ENCODE measurements at regions not wholly inside any gene's neighbourhood (a gene's known extent, or its start where the extent isn't known, plus 50 kb on each side); places are given as distances from the start of the nearest gene placed in this dataset.
"Not testable (repeated sequence)": the region's sequence is repeated elsewhere in the genome, so short reads cannot be mapped to it uniquely, and the experiment has no call there.

DNA sequence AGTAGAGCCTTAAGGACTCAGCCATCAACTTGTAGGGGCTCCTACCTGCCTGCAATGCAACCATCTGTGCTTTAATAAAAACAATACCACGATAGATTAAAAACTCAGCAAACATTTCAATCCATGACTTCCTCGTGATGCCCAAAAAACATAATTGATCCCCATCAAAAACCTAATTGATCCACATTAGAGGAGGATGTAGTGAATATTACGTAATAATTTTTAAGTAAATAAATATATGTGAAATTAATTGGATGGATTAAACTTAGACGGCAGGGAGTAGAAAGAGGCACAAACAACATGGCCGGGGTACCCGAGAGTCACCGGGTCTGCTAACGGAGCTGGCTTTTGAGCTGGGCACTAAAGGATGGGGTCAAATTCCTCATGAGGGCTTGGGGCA, 87.3 kb downstream of the ARL4C start:
- DNase-seq (ENCODE audit: low read depth in 2 of 2, low spot score in 1 of 2), result no peak

GRCh38 chr2:234406085-234406484, 90.8 kb downstream of the ARL4C start:
- no peak for DNase-seq (ENCODE audit: low read depth in 2 of 2, low spot score in 1 of 2)

DNA sequence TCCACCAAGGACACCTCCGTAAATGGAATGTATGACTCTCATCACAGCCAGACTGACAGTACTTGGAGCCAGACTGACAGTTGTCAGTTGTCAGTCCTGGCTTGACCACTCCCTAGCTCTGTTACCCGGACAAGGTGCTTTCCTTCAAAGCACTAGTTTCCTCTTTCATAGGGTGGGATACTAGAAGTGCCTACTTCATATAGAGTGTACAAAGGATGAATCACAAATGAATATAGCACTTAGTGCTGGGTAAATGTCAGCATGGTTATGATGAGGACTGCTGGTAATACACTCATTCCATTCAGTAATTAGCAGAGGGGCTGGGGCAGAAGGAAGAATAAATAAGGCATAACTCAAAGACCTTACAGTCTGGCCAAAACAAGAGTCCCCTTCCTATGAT, 91.4 kb downstream of the ARL4C start:
- no peak for DNase-seq (ENCODE audit: low read depth in 2 of 2, low spot score in 1 of 2)

GRCh38 chr2:234404957-234405356, 91.9 kb downstream of the ARL4C start:
- no peak for DNase-seq (ENCODE audit: low read depth in 2 of 2, low spot score in 1 of 2)

DNA sequence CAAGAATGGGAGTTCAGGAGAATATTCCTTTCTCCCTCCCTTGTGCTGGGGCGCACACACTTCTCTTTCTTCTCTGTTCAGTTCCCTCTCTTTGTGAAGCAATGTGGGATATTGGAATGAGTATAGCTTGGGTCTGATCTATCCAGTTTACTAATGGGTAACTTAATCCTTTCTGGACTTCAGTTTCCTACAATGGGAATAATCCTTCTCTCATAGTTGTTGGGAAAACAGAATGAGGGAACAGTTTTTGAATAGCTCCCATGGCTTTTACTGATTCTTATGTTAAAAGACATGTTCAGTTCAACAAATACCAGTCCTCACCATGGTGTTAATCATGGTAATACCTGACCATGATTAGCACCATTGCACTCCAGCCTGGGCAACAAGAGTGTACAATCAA, 93.1 kb downstream of the ARL4C start:
- DNase-seq (ENCODE audit: low read depth in 2 of 2, low spot score in 1 of 2), result no peak

GRCh38 chr2:234403074-234403473, 93.8 kb downstream of the ARL4C start:
- DNase-seq (ENCODE audit: low read depth in 2 of 2, low spot score in 1 of 2), result no peak

DNA sequence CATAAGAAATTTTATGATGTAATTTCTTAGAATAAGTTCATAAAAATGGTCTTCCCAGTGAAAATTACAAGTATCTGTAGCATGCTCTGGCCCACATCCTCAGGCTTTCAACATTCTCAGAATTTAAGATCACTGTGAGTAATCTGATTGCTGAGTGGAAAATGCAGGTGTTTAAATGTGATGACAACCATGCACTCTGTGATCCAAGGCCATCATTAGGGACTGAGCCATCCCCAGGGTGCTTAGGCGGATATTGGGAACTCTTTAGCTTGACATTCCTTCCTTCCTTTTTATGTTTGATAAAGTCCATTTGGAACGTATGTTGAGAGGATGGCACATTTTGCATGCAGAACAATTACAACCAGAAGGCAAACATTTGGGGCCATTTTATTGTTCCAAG, 95.5 kb downstream of the ARL4C start:
- DNase-seq (ENCODE audit: low read depth in 2 of 2, low spot score in 1 of 2), result no peak

- no peak for DNase-seq (ENCODE audit: low read depth in 2 of 2, low spot score in 1 of 2)
These were observed 97.2 kb downstream of the ARL4C start for GRCh38 chr2:234399451-234400246.

- no peak for DNase-seq (ENCODE audit: low read depth in 2 of 2, low spot score in 1 of 2)
These were observed 98.3 kb downstream of the ARL4C start for GRCh38 chr2:234398531-234398930.

GRCh38 chr2:234395891-234396420, 100.9 kb downstream of the ARL4C start:
- DNase-seq (ENCODE audit: low read depth in 2 of 2, low spot score in 1 of 2), result no peak

- no peak for DNase-seq (ENCODE audit: low read depth in 2 of 2, low spot score in 1 of 2)
These were observed 102.4 kb downstream of the ARL4C start for GRCh38 chr2:234394450-234394849.

GRCh38 chr2:234393354-234393753, 103.5 kb downstream of the ARL4C start:
- DNase-seq (ENCODE audit: low read depth in 2 of 2, low spot score in 1 of 2), result no peak

GRCh38 chr2:234392041-234392615, 104.8 kb downstream of the ARL4C start:
- DNase-seq (ENCODE audit: low read depth in 2 of 2, low spot score in 1 of 2), result no peak

DNA sequence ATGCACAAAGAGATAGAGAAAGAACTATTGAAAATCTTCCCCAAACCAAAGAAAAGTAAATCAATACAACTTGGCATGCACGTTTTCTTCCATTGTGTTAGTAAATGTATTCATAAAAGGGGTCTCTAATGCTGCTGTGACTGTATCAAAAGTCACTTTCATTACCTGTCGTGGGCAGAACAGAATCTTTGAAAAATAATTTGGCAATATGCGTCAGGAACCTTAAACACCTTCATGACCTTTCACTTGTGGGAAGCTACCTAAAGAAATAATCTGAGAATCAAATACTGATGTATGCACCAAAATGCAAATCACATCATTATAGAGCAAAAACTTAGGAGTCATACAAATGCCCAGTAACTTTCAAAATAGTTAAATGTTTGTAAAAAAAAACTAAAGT, 105.3 kb downstream of the ARL4C start:
- no peak for DNase-seq (ENCODE audit: low read depth in 2 of 2, low spot score in 1 of 2)

DNA sequence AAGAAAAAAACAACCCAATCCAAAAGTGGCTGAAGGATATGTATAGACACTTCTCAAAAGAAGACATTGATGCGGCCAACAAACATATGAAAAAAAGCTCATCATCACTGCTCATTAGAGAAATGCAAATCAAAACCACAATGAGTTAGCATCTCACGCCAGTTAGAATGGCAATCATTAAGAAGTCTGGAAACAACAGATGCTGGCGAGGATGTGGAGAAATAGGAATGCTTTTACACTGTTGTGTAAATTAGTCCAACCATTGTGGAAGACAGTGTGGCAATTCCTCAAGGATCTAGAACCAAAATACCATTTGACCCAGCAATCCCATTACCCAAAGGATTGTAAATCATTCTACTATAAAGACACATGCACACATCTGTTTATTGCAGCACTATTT, 107.2 kb downstream of the ARL4C start:
- DNase-seq (ENCODE audit: low read depth in 2 of 2, low spot score in 1 of 2), result not testable (repeated sequence)

- no peak for DNase-seq (ENCODE audit: low read depth in 2 of 2, low spot score in 1 of 2)
These were observed 108.3 kb downstream of the ARL4C start for GRCh38 chr2:234388591-234388990.

- DNase-seq (ENCODE audit: low read depth in 2 of 2, low spot score in 1 of 2), result no peak
These were observed 109.9 kb downstream of the ARL4C start for GRCh38 chr2:234386971-234387370.

DNA sequence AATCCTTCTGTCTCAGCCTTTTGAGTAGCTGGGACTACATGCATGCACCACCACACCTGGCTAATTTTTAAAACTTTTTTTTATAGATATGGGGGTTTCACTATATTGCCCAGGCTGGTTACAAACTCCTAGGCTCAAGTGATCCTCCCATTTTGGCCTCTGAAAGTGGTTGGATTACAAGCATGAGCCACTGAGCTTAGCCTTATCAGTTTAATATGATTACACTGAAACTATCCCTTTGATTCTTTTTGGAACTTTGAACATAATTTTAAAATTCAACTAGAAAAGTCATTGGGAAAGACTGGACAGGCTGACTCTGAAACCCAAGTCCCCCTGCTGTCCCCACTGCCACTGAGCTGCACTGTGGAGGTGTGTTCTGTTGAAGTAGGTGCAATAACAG, 114.8 kb downstream of the ARL4C start:
- no peak for DNase-seq (ENCODE audit: low read depth in 2 of 2, low spot score in 1 of 2)

DNA sequence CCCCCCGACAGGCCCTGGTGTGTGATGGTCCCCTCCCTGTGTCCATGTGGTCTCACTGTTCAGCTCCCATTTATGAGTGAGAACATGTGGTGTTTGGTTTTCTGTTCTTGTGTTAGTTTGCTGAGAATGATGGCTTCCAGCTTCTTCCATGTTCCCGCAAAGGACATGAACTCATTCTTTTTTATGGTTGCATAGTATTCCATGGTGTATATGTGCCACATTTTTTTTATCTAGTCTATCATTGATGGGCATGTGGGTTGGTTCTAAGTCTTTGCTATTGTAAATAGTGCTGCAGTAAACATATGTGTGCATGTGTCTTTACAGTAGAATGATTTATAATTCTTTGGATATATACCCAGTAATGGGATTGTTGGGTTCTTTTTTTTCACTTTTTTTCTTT, 117.9 kb downstream of the ARL4C start:
- DNase-seq (ENCODE audit: low read depth in 2 of 2, low spot score in 1 of 2), result not testable (repeated sequence)

DNA sequence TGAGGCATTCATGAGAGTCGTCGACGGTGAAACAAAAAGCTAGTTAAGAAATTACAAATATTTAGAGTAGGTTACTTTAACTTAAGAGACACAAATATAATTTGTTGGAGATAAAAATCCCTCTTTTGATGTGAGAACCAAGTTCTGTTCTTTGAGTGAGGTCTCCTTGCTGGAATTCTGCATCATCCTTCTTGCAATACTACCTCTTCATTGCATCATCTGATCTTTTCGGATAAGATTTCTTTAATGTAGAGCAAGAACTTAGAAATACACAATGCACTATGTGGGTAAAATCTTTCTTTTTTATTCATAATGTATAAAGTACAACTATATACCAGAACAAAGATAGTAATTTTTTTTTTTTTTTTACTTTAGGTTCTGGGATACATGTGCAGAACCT, 118.4 kb downstream of the ARL4C start:
- no peak for DNase-seq (ENCODE audit: low read depth in 2 of 2, low spot score in 1 of 2)

DNA sequence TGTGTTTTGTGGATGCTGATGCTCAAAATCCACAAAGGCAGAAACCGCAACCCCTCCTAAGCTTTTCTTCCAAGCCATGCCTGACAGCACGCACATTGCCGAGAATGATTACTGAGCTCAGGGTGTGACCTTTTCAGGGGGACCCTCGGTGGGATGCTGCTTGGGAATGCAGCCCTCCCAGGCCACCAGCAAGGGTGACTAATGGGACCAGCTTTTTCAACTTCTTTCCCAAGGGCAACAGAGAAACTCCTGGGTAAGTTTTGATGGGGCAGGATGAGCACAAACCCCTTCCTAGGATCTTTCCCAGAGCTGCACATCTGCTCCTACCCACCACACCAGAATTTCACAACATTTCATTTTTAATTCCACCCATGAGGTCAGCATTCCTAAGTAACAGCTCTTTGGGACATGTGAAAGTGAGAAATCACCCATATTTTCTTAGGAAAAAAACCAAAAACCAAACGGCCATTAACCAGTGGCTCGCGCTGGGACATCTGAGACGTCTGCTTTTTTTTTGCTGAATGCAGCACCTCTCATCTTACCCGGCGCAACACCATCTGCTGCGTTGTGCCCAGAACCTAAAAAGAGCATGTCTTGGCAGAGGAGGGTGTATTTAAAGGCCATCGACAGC, 119.0 kb downstream of the ARL4C start:
- DNase-seq (ENCODE audit: low read depth in 2 of 2, low spot score in 1 of 2), result no peak

DNA sequence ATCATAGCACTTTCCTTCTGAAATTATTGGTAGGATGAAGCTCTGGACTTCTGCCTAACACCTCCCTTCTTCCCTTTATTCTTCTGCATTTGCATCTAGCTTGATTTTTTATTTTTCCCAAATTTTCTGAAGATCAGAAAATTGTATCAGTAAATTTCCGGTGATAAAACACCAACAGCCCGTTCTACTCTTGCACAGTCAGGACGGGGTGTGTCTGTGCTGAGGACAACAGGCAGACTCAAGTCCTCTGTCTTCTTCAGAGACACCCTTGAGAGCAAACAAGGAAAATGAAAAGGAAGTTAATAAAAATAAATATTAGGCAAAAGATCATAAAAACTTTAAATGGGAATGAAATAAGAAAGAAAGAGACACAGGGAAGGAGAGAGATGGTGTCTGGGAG, 120.7 kb downstream of the ARL4C start:
- no peak for DNase-seq (ENCODE audit: low read depth in 2 of 2, low spot score in 1 of 2)
